ENCODE measurements at regions not wholly inside any gene's neighbourhood (a gene's known extent, or its start where the extent isn't known, plus 50 kb on each side); places are given as distances from the start of the nearest gene placed in this dataset.

DNA sequence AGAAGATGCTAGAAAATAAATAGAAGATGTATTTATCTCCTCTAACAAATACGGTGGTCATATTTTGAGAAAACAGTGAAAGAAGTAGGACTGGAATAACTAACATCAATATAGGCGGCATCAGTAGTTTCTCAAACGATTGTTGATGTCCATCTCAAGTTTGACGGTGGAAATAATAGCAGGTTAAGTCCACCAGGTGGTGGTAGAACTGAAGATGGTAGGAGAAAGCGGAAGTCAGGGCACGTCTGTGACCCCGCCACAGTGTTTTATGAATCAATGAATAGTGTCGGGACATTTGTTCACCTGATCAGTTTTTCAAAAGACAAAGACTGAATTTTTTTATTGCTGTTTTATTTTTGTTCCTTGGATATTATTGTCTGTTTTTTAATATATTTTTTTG, 706.4 kb upstream of the SLC10A2 start:
- DNase-seq: no peak

DNA sequence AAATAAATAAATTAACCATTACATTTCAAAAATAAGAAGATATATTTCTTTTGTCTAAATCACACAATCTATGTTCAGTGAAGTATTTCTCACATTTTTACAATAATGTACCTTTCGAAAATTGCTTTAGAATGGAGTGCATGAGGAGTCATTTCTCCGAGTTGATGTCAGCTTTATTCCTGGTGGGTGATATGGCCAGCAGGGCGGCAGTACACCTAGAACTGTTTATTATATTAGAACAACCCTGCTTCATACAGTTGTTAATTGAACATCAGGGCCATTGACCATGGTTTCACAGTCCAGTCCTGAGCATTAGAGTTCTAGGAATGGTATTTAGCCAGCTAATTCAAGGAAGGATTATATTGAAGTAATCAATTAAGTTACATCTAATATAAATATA, 696.3 kb upstream of the SLC10A2 start:
- DNase-seq: no peak

- no peak for DNase-seq
Measured at GRCh38 chr13:103759361-103759760, 693.1 kb upstream of the SLC10A2 start.

GRCh38 chr13:103758222-103758621, 692.0 kb upstream of the SLC10A2 start:
- DNase-seq: no peak

GRCh38 chr13:103757361-103757760, 691.1 kb upstream of the SLC10A2 start:
- DNase-seq: no peak

DNA sequence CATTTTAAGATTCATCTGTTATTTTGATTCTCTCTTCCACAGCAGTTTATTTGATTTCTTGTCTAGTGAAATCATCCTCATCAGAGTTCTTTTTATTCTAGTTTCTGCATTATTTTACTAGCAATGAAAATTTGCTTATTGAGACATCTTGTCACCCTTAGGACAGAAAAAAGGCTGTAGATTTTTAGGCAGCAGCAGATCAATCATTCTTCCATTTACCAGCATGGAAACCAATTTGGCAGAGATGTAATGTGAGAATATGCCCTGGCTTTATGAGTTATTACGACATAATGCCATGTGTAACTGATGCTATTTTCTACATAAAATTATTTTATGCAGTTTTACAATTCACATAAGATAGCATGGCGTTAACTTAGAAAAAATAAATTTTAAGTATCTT, 688.6 kb upstream of the SLC10A2 start:
- no peak for DNase-seq

DNA sequence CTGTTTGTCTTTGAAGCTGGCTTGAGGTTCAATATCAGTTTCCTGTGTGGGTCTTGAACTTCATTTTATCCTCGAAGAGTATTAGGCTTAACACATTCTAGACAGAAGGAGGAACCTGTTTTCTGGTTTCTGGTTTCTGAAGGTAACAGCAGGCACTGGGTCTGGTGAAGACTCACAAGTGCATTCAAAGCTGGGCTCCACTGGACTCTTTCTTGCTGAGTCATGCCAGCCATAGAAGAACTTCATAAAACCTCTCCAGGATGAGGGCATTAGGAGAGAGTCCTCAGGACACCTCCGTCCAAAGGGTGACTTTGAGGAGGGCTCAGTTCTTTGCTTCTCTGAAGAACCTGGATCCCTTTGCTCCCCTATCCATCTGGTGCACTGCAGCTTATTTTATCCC, 668.6 kb upstream of the SLC10A2 start:
- DNase-seq: no peak

DNA sequence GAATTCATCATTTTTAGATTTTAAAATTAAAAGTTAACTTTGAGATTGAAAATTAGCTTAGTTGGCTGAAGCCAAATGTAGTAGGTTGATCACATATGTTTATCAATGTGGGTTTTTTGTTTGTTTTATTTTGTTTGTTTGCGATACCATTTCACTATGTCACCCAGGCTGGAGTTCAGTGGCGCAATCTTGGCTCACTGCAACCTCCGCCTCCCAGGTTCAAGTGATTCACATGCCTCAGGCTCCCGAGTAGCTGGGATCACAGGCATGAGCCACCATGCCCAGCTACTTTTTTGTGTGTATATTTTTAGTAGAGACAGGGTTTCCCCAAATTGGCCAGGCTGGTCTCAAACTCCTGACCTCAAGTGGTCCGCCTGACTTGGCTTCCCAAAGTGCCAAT, 665.7 kb upstream of the SLC10A2 start:
- no peak for DNase-seq

DNA sequence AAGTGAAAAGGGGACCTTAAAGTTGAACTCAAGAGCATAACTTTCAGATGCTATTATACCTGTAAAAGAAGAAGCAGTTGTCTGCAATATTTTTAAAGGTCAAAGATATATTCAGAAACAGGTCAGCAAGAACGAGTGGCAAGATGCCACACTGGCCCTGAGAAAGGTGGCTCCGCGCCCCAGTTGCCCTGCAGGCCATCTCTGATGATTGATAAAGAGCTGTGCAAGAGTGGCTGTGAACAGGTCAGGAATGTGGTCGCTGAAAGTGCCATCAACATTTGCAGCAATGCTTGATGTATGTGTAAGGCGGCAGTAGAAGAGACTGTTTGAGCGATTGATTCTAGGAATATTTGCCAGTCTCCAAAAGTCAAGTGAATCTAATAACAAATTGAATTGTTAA, 664.2 kb upstream of the SLC10A2 start:
- DNase-seq: no peak

DNA sequence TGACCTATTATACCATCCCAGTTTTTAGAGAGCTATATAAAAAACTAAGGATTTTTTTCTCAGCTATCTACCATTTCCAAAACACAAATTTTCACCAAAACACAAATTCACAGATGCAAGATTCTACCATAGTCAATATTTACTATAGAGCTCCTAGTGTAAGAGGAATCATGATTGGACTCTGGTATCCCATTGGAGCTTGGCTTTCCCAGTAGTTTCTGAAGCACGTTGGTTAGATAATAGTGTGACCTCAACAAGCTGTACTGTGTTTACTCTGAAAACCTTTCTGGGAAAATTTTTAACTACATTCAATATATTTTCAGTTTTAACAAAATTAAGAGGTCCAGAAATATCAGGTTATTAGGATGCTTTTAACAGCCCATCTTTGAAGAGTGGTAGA, 660.6 kb upstream of the SLC10A2 start:
- no peak for DNase-seq

DNA sequence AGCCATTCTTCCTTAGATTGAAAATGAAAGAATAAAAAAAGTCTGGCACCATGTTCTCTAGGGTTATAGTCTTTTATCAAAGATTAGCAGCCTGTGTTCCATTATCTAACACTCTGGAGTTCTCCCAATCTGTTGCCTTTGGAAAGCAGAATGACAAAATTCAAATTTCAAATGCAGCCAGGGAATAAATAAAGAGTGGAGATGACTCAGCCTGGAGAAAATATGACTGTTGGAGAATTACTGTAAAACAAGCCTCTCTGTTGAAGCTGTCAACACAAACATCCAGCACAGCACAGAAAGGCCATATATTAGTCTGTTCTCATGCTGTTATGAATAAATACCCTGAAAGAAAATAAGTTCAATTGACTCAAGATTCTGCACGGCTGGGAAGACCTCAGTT, 650.5 kb upstream of the SLC10A2 start:
- no peak for DNase-seq

DNA sequence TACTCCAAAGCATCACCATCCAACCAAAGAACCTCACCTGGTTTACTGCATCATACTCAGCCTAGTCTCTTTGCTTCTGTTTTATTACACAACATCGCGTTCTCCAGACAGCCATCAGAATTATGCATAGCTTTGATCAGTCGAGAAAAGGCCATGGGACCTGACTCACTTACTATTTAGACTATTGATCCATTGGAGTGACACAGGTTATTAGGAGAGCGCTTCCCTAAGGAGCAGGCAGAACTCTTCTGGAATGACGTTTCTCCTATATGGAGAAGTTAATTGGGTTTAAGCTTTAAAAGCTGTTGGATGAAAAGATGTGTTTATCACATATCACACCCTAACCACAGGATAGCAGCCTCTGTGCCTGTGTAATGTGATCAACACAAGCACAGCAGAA, 649.1 kb upstream of the SLC10A2 start:
- no peak for DNase-seq

GRCh38 chr13:103703246-103703645, 637.0 kb upstream of the SLC10A2 start:
- no peak for DNase-seq

DNA sequence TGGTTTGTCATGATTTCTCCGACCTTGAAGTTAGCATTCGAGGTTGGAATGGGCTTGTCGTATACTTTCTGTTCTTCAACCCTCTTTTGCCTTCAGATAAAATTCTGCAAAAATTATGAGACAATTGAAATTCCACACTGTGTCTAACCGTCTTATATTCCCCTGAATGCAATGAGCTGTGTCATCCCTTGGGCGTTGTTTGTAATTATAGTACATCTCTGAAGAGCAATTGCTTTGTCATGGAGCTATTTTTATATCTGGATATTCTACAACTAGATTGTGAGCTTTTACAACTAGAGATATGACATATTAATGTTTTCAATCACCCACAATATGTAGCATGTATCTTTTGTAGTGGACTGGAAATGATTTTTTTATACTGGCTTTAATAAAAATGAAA, 631.8 kb upstream of the SLC10A2 start:
- no peak for DNase-seq

- DNase-seq: no peak
Measured at GRCh38 chr13:103695320-103695719, 629.1 kb upstream of the SLC10A2 start.

GRCh38 chr13:103694471-103694870, 628.3 kb upstream of the SLC10A2 start:
- DNase-seq: no peak

GRCh38 chr13:103694033-103694432, 627.8 kb upstream of the SLC10A2 start:
- DNase-seq: no peak

DNA sequence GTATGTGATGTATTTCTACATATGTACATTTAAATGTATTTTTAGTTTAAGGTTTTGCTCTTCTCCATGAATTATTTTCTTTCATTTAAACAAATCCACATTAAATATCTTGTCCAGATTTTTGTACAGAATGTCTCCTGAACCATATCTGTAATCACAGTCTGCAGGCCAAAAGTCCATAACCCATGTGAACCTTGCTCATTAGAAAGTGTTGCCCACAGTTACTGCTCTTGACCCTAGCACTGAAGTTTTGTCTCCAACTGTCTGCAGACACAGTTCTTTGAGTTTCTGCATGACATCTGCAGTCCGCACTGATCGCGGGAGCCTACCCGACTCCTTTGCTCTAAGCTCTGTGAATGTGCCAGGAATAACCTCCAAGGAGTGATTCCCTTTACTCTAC, 626.2 kb upstream of the SLC10A2 start:
- DNase-seq: no peak

DNA sequence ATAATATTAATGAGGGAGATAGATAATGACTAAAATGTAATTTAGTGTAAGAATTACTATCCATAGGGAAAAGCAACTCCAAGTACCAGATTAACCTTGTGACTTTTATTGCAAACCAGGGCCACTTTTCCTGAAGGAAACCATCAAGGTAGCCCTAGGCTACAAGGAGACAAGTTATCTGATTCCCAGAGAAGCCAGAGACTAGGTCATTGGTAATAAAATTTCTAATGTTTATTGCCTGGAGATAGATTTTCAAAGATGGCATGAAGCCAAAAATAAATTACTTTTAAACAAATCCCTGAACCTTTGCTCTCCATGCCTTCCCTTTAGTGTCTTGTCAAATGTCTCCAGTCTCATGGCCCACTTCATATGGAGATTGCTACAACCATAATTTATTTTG, 610.1 kb upstream of the SLC10A2 start:
- DNase-seq: no peak

GRCh38 chr13:103671547-103671946, 605.3 kb upstream of the SLC10A2 start:
- DNase-seq: no peak

- DNase-seq: no peak
Measured at GRCh38 chr13:103663996-103664395, 597.8 kb upstream of the SLC10A2 start.

- DNase-seq: no peak
Measured at GRCh38 chr13:103656311-103656710, 590.1 kb upstream of the SLC10A2 start.

- no peak for DNase-seq
Measured at GRCh38 chr13:103640606-103641005, 574.4 kb upstream of the SLC10A2 start.

GRCh38 chr13:103639326-103639725, 573.1 kb upstream of the SLC10A2 start:
- DNase-seq: no peak

DNA sequence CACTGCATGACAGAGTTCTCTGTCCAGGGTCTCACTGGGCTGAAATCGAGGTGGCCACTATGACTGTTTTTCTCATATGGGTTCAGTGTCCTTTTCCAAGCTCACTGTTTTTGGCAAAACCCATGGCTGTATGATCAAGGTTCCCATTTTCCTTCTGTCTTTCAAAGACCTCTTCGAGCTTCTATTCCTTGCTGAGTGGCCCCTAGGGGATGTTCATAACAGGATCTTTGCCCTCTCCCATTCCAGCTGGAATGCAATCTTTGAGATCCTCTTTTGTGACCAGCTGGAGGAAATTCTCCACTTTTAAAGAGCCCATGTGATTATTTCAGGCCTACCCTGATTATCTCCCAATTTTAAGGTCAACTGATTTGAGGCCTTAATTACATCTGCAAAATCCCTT, 572.5 kb upstream of the SLC10A2 start:
- no peak for DNase-seq

GRCh38 chr13:103634066-103634465, 567.8 kb upstream of the SLC10A2 start:
- no peak for DNase-seq
